ENCODE measurements at regions not wholly inside any gene's neighbourhood (a gene's known extent, or its start where the extent isn't known, plus 50 kb on each side); places are given as distances from the start of the nearest gene placed in this dataset.

DNA sequence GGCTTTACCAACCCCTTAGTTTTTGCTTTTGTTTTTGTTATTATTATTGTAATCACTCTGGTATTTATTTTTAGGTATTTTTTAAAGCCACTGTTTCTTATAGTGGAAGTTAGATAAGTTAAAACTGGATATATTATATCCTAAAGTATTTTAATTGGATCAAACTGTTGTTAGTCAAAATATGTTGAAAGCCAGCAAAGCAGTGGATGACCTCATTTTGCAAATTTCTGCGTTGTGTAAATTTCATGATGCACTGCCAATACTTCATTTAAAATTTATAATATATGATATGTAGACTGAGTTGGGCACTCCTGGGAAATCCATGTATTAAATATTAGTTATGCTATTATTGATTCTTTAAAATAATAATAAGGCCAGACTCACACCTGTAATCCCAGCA is 661.7 kb upstream of the NRXN1 start:
- TF ChIP-seq, protein P1, sequence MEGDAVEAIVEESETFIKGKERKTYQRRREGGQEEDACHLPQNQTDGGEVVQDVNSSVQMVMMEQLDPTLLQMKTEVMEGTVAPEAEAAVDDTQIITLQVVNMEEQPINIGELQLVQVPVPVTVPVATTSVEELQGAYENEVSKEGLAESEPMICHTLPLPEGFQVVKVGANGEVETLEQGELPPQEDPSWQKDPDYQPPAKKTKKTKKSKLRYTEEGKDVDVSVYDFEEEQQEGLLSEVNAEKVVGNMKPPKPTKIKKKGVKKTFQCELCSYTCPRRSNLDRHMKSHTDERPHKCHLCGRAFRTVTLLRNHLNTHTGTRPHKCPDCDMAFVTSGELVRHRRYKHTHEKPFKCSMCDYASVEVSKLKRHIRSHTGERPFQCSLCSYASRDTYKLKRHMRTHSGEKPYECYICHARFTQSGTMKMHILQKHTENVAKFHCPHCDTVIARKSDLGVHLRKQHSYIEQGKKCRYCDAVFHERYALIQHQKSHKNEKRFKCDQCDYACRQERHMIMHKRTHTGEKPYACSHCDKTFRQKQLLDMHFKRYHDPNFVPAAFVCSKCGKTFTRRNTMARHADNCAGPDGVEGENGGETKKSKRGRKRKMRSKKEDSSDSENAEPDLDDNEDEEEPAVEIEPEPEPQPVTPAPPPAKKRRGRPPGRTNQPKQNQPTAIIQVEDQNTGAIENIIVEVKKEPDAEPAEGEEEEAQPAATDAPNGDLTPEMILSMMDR (IDR thresholded peaks at IDR 0.05): no peak
- no peak for TF ChIP-seq POLR2AphosphoS5 (IDR thresholded peaks at IDR 0.05)
